Small intestine (tissue), 7 donors: ENCODE measurements at regions not wholly inside any gene's neighbourhood (a gene's known extent, or its start where the extent isn't known, plus 50 kb on each side); places are given as distances from the start of the nearest gene placed in this dataset.

Experiments used
- DNase-seq, 2 donors: peaks; one replicate each; pipeline versions ENCODE4 v3.0.0 to v3.0.0-alpha.2; 2013
- FAIRE-seq: peaks from 2 replicates; lab custom pipeline; 2012; peaks lifted over from hg19 to GRCh38; lab: Jason Lieb, UNC
- H3K27ac ChIP-seq, 3 donors: one replicate each; pipeline ENCODE4 v1.5.1; 2013; ENCODE audit warnings: low read length in 2 of 3, mild to moderate bottlenecking in 2 of 3, control low read depth in 1 of 3, inconsistent platforms in 1 of 3, low read depth in 1 of 3, moderate library complexity in 1 of 3
- H3K27me3 ChIP-seq, 3 donors: one replicate each; pipeline ENCODE4 v1.6.1; 2013; ENCODE audit warnings: low read length in 3 of 3, inconsistent platforms in 1 of 3; ENCODE audit not compliant: control insufficient read depth in 3 of 3, insufficient read depth in 3 of 3
- H3K36me3 ChIP-seq, 3 donors: one replicate each; pipeline ENCODE4 v1.6.1; 2013; ENCODE audit warnings: low read length in 3 of 3, inconsistent platforms in 1 of 3, low read depth in 1 of 3, mild to moderate bottlenecking in 1 of 3, moderate library complexity in 1 of 3; ENCODE audit not compliant: control insufficient read depth in 3 of 3, insufficient read depth in 2 of 3
- H3K4me1 ChIP-seq, 3 donors: one replicate each; pipeline ENCODE4 v1.6.1; 2013; ENCODE audit warnings: low read length in 2 of 3, inconsistent platforms in 1 of 3, low read depth in 1 of 3, mild to moderate bottlenecking in 1 of 3, moderate library complexity in 1 of 3; ENCODE audit not compliant: control insufficient read depth in 3 of 3, insufficient read depth in 2 of 3
- H3K4me3 ChIP-seq, 3 donors: one replicate each; pipeline ENCODE4 v1.5.1; 2013; ENCODE audit warnings: low read length in 3 of 3, control low read depth in 1 of 3, inconsistent platforms in 1 of 3, low read depth in 1 of 3, mild to moderate bottlenecking in 1 of 3, moderate library complexity in 1 of 3
- H3K9me3 ChIP-seq, 2 donors: one replicate each; pipeline ENCODE4 v1.6.1; 2013; ENCODE audit warnings: low read depth in 1 of 2, low read length in 1 of 2; ENCODE audit not compliant: control insufficient read depth in 2 of 2, insufficient read depth in 1 of 2
- WGBS, 3 donors: extraction: QIAGEN DNeasy Blood & Tissue Kit; methylation state at CpG; one replicate each; pipeline ENCODE4 v1.1.7; 2013; 5-methylcytosine and 5-hydroxymethylcytosine counted together
- donor health status: healthy with polysubstance abuse.
- donor health status: control.
- donor health status: control.
- donor health status: Bipolar disorder and iron deficiency.
- donor health status: healthy.

DNA sequence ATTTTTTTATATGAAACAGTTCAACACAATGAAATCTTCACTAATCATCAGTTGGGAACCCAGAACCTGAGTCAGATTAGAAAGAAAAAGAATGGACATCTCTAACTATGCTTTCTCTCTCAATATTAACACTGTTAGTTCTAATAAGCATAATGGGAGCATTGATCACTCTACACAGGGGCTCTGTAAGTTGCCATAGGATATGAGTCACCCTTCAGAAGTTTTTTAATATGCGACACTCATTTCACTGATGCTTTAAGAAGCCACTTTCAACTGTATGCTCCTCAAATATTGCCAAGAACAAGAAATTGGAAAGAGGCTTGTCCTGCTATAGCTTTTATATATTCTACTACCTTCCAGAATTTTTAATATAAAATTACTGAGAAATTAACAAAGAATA lies 187.0 kb downstream of the AASDH start:
- peaks cover 0 to 4% (median 0%) of the 10 kb centered on the region in 3 donors for H3K36me3 ChIP-seq
- peaks cover 2 to 19% (median 5%) of the 10 kb centered on the region in 3 donors for H3K4me1 ChIP-seq
- WGBS, 3 donors = 70 to 83% (median 71%) methylated on average over 1 of the region's 1 CpG
- no peaks in the 10 kb centered on the region for H3K9me3 ChIP-seq
- H3K27me3 ChIP-seq = no peaks in the 10 kb centered on the region
- DNase-seq (no peak), FAIRE-seq (no peak)
- no peak overlapping the region for H3K4me3 ChIP-seq
- H3K27ac ChIP-seq = no peak overlapping the region

DNA sequence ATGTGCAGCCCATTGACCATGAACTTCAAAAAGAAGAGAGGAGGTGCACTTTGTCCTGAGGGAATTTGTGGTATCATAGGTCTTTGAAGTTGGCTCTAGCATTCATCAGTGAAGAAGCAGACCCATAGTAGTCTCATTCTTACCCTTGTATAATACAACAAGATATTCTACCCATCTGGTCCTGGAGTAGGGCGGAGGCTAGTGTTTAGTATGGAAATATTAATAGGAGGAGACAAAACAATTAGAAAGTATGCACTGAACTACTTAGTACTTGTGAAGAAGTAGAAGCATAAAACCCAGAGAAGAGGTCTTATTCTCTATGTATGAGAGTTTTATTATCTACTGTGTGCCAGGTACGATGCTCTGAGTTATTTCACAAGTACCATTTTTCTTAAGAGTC lies 189.0 kb downstream of the AASDH start:
- H3K27ac ChIP-seq = no peak overlapping the region
- DNase-seq (no peak), FAIRE-seq (no peak)
- peaks cover 2 to 19% (median 5%) of the 10 kb centered on the region in 3 donors for H3K4me1 ChIP-seq
- H3K9me3 ChIP-seq = no peaks in the 10 kb centered on the region
- WGBS, 3 donors = 78 to 89% (median 82%) methylated on average over 2 of the region's 2 CpGs
- H3K36me3 ChIP-seq = no peaks in the 10 kb centered on the region
- H3K27me3 ChIP-seq = no peaks in the 10 kb centered on the region
- no peak overlapping the region for H3K4me3 ChIP-seq

DNA sequence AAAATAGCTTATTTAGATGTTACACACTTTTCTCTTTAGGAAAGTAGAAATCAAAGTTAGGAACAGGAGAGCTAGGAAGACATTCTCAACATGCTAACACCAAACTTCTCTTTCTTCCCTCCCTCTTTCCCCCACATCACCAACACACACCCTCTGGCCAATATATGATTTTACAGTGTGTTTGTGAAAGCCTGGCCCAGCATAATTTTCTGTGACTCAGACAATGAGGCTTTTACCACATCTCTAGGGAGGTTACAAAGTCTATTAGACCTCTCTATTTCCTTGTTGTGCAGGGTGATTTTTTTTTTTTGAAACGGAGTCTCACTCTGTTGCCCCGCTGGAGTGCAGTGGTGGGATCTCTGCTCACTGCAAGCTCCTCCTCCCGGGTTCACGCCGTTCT lies 189.9 kb downstream of the AASDH start:
- peak overlapping the region in 1 of 3 donors; percentile 68 for H3K27ac ChIP-seq
- WGBS, 3 donors = 68 to 81% (median 69%) methylated on average over 5 of the region's 5 CpGs
- no peaks in the 10 kb centered on the region for H3K36me3 ChIP-seq
- no peaks in the 10 kb centered on the region for H3K27me3 ChIP-seq
- H3K4me1 ChIP-seq = peaks cover 2 to 19% (median 5%) of the 10 kb centered on the region in 3 donors
- no peaks in the 10 kb centered on the region for H3K9me3 ChIP-seq
- DNase-seq (peak; percentile 82 to 89), FAIRE-seq (peak; percentile 41)
- no peak overlapping the region for H3K4me3 ChIP-seq

DNA sequence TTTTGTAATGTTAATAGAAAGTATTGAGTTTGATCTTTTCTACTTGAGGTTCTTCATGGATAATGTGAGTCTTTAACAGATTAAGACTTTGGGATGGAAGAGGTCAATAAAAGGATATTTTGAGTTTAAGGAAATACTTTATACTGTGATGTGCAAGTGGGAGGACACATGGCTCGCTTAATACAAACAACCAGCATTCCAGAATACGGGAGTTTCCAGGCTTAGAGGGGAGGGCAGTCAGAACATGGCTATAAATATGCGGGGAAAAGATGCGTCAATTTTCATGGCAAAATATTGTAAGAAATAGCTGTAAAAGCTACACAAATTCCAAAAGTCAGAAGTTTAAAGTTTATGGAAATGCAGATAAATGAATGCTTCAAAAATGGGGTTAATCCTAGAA lies 192.3 kb downstream of the AASDH start:
- no peak overlapping the region for H3K4me3 ChIP-seq
- H3K9me3 ChIP-seq = peaks cover 0 to 5% of the 10 kb centered on the region in 2 donors
- FAIRE-seq = no peak
- no peak for DNase-seq
- H3K36me3 ChIP-seq = no peaks in the 10 kb centered on the region
- 67 to 90% (median 82%) methylated on average over 4 of the region's 4 CpGs for WGBS, 3 donors
- H3K27me3 ChIP-seq = no peaks in the 10 kb centered on the region
- no peak overlapping the region for H3K27ac ChIP-seq
- peaks cover 2 to 19% (median 5%) of the 10 kb centered on the region in 3 donors for H3K4me1 ChIP-seq

DNA sequence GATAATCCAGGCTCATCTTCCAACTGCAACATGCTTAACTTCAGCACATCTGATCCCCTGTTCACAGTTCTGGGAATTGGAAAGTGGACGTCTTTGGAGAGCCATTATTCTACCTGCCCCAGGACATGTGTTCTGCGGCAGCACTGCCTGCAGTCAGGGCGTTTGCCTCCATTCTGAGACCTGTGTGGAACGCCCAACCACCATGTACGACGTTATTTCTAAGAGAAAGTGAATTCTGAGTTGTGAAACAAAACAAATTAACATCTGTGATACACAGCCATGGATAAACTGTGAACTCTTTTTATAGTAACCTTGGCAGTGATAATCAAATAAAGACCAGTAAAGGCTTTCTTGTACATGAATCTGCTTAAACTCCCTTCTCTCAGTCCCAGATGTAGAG lies 195.8 kb downstream of the AASDH start:
- Histone ChIP-seq H3K27ac (no peak overlapping the region), H3K4me3 (no peak overlapping the region), H3K36me3 (no peaks in the 10 kb centered on the region), H3K4me1 (peaks cover 0 to 7% (median 5%) of the 10 kb centered on the region in 3 donors), H3K9me3 (peaks cover 0 to 5% of the 10 kb centered on the region in 2 donors), H3K27me3 (no peaks in the 10 kb centered on the region)
- DNase-seq (no peak), FAIRE-seq (no peak)
- 85 to 90% (median 88%) methylated on average over 6 of the region's 6 CpGs for WGBS, 3 donors

DNA sequence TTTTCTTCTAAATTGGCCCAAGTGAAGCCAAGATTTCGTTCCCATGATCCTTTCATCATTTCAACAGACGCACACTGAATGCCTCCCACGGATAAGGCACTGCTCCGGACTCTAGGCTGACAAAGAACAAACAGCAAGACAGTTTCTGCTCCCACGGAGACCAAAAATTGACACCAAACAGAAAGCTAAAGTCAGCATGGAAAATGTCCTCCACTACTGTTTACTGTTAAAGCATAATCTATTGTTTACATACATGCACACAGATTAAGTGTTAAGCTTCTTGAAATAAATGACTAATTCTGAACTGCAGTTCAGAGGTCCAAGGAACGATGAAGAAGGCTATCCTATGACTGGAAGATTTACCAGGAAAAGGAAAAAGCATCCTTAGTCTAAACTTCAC lies 199.6 kb downstream of the AASDH start:
- Histone ChIP-seq H3K36me3 (peaks cover 0 to 4% (median 0%) of the 10 kb centered on the region in 3 donors), H3K4me3 (no peak overlapping the region), H3K27ac (no peak overlapping the region), H3K27me3 (no peaks in the 10 kb centered on the region), H3K9me3 (peaks cover 0 to 5% of the 10 kb centered on the region in 2 donors), H3K4me1 (no peaks in the 10 kb centered on the region)
- WGBS, 3 donors = 54 to 64% (median 60%) methylated on average over 6 of the region's 6 CpGs
- DNase-seq (peak in 1 of 2 donors; percentile 9), FAIRE-seq (no peak)

DNA sequence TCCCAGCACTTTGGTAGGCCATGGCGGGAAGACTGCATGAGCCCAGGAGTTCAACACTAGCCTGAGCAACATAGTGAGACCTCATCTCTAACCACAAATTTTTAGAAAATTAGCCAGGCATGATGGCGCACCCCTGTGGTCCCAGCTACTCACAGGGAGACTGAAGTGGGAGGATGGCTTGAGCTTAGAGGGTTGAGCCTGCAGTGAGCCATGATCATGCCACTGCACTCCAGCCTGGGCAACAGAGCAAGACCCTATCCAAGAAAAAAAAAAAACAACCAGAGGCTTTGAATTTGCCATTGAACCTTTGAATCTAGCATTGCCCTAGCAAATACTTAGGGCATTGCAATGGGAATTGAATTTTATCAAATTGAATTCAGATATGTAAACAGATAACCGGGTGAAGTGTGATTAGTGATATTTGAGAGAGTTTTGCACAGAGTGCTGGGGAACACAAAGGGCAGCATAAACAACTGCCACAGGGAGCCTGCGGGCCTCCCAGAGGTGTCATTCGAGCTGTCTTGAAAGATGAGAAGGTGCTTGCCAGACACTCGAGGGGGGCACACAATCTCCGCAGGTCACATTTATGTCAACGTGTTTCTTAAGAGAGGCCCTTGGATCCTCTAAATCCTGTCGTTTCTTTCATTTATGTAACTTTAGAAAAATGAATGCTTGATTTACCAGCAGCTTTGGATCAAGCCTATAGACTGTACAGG lies 200.3 kb downstream of the AASDH start:
- no peaks in the 10 kb centered on the region for H3K27me3 ChIP-seq
- no peak overlapping the region for H3K27ac ChIP-seq
- H3K4me1 ChIP-seq = no peaks in the 10 kb centered on the region
- H3K4me3 ChIP-seq = no peak overlapping the region
- WGBS, 3 donors = 71 to 84% (median 79%) methylated on average over 9 of the region's 9 CpGs
- no peak for FAIRE-seq
- DNase-seq = no peak
- peaks cover 0 to 5% of the 10 kb centered on the region in 2 donors for H3K9me3 ChIP-seq
- peaks cover 0 to 6% (median 0%) of the 10 kb centered on the region in 3 donors for H3K36me3 ChIP-seq

DNA sequence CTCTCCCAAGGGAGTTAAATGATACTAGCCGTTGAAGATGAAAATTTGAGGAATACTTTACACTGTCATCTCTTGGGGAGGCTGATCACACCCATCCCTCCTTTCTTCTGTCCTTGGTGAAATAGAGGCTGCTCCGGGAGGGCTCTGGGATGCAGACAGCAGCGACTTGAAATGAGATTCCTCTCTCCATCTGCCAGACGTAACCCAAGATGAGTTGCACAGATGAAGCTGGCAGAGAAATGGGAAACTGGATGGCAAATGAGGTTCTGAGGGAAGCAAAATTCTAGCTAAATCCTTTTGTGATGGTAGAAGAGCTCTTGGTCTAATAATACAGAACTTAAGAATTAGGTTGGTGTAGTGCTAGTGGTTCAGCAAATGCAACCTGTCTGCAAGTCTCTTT lies 201.4 kb downstream of the AASDH start:
- WGBS, 3 donors = 93 to 98% (median 95%) methylated on average over 4 of the region's 4 CpGs
- Histone ChIP-seq H3K27me3 (no peaks in the 10 kb centered on the region), H3K36me3 (peaks cover 0 to 8% (median 0%) of the 10 kb centered on the region in 3 donors), H3K4me3 (no peak overlapping the region), H3K27ac (no peak overlapping the region), H3K4me1 (no peaks in the 10 kb centered on the region), H3K9me3 (no peaks in the 10 kb centered on the region)
- FAIRE-seq (no peak), DNase-seq (no peak)
